ENCODE measurements at regions not wholly inside any gene's neighbourhood (a gene's known extent, or its start where the extent isn't known, plus 50 kb on each side); places are given as distances from the start of the nearest gene placed in this dataset.

GRCh38 chr4:45063696-45064095, 337.3 kb upstream of the GNPDA2 start:
- Mint-ChIP-seq H3K27me3 (no peaks in the 10 kb centered on the region), H3K4me1 (no peaks in the 10 kb centered on the region), H3K36me3 (no peaks in the 10 kb centered on the region), H3K4me3 (no peak overlapping the region), H3K9me3 (peaks cover 5% of the 10 kb centered on the region), H3K27ac (no peak overlapping the region)
- POLR2A ChIA-PET: no interaction called here
- ATAC-seq (ENCODE audit: low read depth) (no peak), DNase-seq (no peak)

GRCh38 chr4:45062935-45063545, 336.7 kb upstream of the GNPDA2 start:
- ATAC-seq (ENCODE audit: low read depth): no peak
- Mint-ChIP-seq H3K9me3 (peaks cover 3% of the 10 kb centered on the region), H3K4me1 (no peaks in the 10 kb centered on the region), H3K27ac (no peak overlapping the region), H3K4me3 (no peak overlapping the region), H3K36me3 (no peaks in the 10 kb centered on the region), H3K27me3 (no peaks in the 10 kb centered on the region)
- POLR2A ChIA-PET: no interaction called here
- DNase-seq: no peak

GRCh38 chr4:45043911-45044310, 317.6 kb upstream of the GNPDA2 start:
- Mint-ChIP-seq H3K4me1 (no peaks in the 10 kb centered on the region), H3K4me3 (no peak overlapping the region)
- no peak for ATAC-seq (ENCODE audit: low read depth)

GRCh38 chr4:45036677-45037076, 310.3 kb upstream of the GNPDA2 start:
- POLR2A ChIA-PET: no interaction called here
- Mint-ChIP-seq H3K9me3 (no peaks in the 10 kb centered on the region), H3K27ac (no peak overlapping the region), H3K4me3 (no peak overlapping the region), H3K4me1 (no peaks in the 10 kb centered on the region), H3K27me3 (no peaks in the 10 kb centered on the region), H3K36me3 (no peaks in the 10 kb centered on the region)
- no peak for DNase-seq
- ATAC-seq (ENCODE audit: low read depth): no peak

More at GRCh38 chr4:45043911-45044310, 317.6 kb upstream of the GNPDA2 start:
- no peak overlapping the region for H3K27ac Mint-ChIP-seq
- POLR2A ChIA-PET: no interaction called here
- DNase-seq: no peak
- H3K36me3 Mint-ChIP-seq: no peaks in the 10 kb centered on the region
- H3K27me3 Mint-ChIP-seq: no peaks in the 10 kb centered on the region
- peaks cover 8% of the 10 kb centered on the region for H3K9me3 Mint-ChIP-seq

- Mint-ChIP-seq H3K4me3 (no peak overlapping the region), H3K4me1 (no peaks in the 10 kb centered on the region), H3K9me3 (no peaks in the 10 kb centered on the region), H3K27me3 (no peaks in the 10 kb centered on the region), H3K36me3 (no peaks in the 10 kb centered on the region), H3K27ac (no peak overlapping the region)
- POLR2A ChIA-PET: no interaction called here
- no peak for ATAC-seq (ENCODE audit: low read depth)
- no peak for DNase-seq
Measured at GRCh38 chr4:45033676-45034419, 307.5 kb upstream of the GNPDA2 start.

- no peak overlapping the region for H3K4me3 Mint-ChIP-seq
- no peak overlapping the region for H3K27ac Mint-ChIP-seq
Measured at GRCh38 chr4:45030059-45030458, 303.7 kb upstream of the GNPDA2 start.

GRCh38 chr4:45007508-45007907, 281.2 kb upstream of the GNPDA2 start:
- Mint-ChIP-seq H3K9me3 (peaks cover 1% of the 10 kb centered on the region), H3K27me3 (no peaks in the 10 kb centered on the region), H3K27ac (no peak overlapping the region), H3K4me1 (no peaks in the 10 kb centered on the region), H3K4me3 (no peak overlapping the region), H3K36me3 (no peaks in the 10 kb centered on the region)
- POLR2A ChIA-PET: no interaction called here
- DNase-seq (no peak), ATAC-seq (ENCODE audit: low read depth) (no peak)

More at GRCh38 chr4:45030059-45030458, 303.7 kb upstream of the GNPDA2 start:
- DNase-seq (no peak), ATAC-seq (ENCODE audit: low read depth) (no peak)
- POLR2A ChIA-PET: no interaction called here
- H3K27me3 Mint-ChIP-seq: no peaks in the 10 kb centered on the region
- H3K36me3 Mint-ChIP-seq: no peaks in the 10 kb centered on the region
- H3K4me1 Mint-ChIP-seq: no peaks in the 10 kb centered on the region
- H3K9me3 Mint-ChIP-seq: no peaks in the 10 kb centered on the region

- Mint-ChIP-seq H3K9me3 (peaks cover 1% of the 10 kb centered on the region), H3K4me3 (no peak overlapping the region), H3K27ac (no peak overlapping the region), H3K4me1 (no peaks in the 10 kb centered on the region), H3K36me3 (no peaks in the 10 kb centered on the region), H3K27me3 (no peaks in the 10 kb centered on the region)
- DNase-seq (no peak), ATAC-seq (ENCODE audit: low read depth) (no peak)
- POLR2A ChIA-PET: no interaction called here
Measured at GRCh38 chr4:45006078-45006477, 279.7 kb upstream of the GNPDA2 start.

- POLR2A ChIA-PET: no interaction called here
- Mint-ChIP-seq H3K4me1 (no peaks in the 10 kb centered on the region), H3K36me3 (no peaks in the 10 kb centered on the region), H3K27me3 (no peaks in the 10 kb centered on the region), H3K27ac (no peak overlapping the region), H3K4me3 (no peak overlapping the region), H3K9me3 (peaks cover 1% of the 10 kb centered on the region)
- ATAC-seq (ENCODE audit: low read depth) (no peak), DNase-seq (no peak)
Measured at GRCh38 chr4:45004847-45005565, 278.6 kb upstream of the GNPDA2 start.

- H3K4me3 Mint-ChIP-seq: no peak overlapping the region
- POLR2A ChIA-PET: no interaction called here
- H3K4me1 Mint-ChIP-seq: no peaks in the 10 kb centered on the region
- H3K27me3 Mint-ChIP-seq: no peaks in the 10 kb centered on the region
- no peak for DNase-seq
- no peaks in the 10 kb centered on the region for H3K36me3 Mint-ChIP-seq
- H3K27ac Mint-ChIP-seq: no peak overlapping the region
- no peak for ATAC-seq (ENCODE audit: low read depth)
- peaks cover 1% of the 10 kb centered on the region for H3K9me3 Mint-ChIP-seq
Measured at GRCh38 chr4:45004326-45004725, 278.0 kb upstream of the GNPDA2 start.

GRCh38 chr4:44996276-44996845, 270.0 kb upstream of the GNPDA2 start:
- no peaks in the 10 kb centered on the region for H3K4me1 Mint-ChIP-seq
- no peaks in the 10 kb centered on the region for H3K36me3 Mint-ChIP-seq
- no peak overlapping the region for H3K27ac Mint-ChIP-seq
- H3K9me3 Mint-ChIP-seq: no peaks in the 10 kb centered on the region
- no peaks in the 10 kb centered on the region for H3K27me3 Mint-ChIP-seq
- ATAC-seq (ENCODE audit: low read depth) (no peak), DNase-seq (no peak)
- POLR2A ChIA-PET: no interaction called here
- no peak overlapping the region for H3K4me3 Mint-ChIP-seq

GRCh38 chr4:44988011-44988410, 261.7 kb upstream of the GNPDA2 start:
- ATAC-seq (ENCODE audit: low read depth): no peak
- Mint-ChIP-seq H3K9me3 (peaks cover 5% of the 10 kb centered on the region), H3K4me3 (no peak overlapping the region), H3K27me3 (no peaks in the 10 kb centered on the region), H3K27ac (no peak overlapping the region), H3K4me1 (no peaks in the 10 kb centered on the region), H3K36me3 (no peaks in the 10 kb centered on the region)
- DNase-seq: no peak
- POLR2A ChIA-PET: no interaction called here

GRCh38 chr4:44985938-44986337, 259.6 kb upstream of the GNPDA2 start:
- Mint-ChIP-seq H3K27ac (no peak overlapping the region), H3K4me1 (no peaks in the 10 kb centered on the region), H3K27me3 (no peaks in the 10 kb centered on the region), H3K9me3 (peaks cover 5% of the 10 kb centered on the region), H3K4me3 (no peak overlapping the region), H3K36me3 (no peaks in the 10 kb centered on the region)
- POLR2A ChIA-PET: no interaction called here
- ATAC-seq (ENCODE audit: low read depth) (no peak), DNase-seq (no peak)

- no peaks in the 10 kb centered on the region for H3K4me1 Mint-ChIP-seq
- H3K9me3 Mint-ChIP-seq: peaks cover 5% of the 10 kb centered on the region
- H3K27me3 Mint-ChIP-seq: no peaks in the 10 kb centered on the region
- POLR2A ChIA-PET: no interaction called here
- H3K4me3 Mint-ChIP-seq: no peak overlapping the region
- no peak for DNase-seq
- no peak overlapping the region for H3K27ac Mint-ChIP-seq
- no peaks in the 10 kb centered on the region for H3K36me3 Mint-ChIP-seq
- no peak for ATAC-seq (ENCODE audit: low read depth)
Measured at GRCh38 chr4:44985152-44985551, 258.8 kb upstream of the GNPDA2 start.
